NCI-H1105 treated with DMSO at 0.1 percent for 48 hours (cell line): ENCODE measurements at regions not wholly inside any gene's neighbourhood (a gene's known extent, or its start where the extent isn't known, plus 50 kb on each side); places are given as distances from the start of the nearest gene placed in this dataset.
A peak's percentile ranks its signal among the peaks of the same experiment; 100 is the strongest.

ENCODE experiments used
- DNase-seq: peaks from one replicate; lab custom pipeline; 2025; lab: John Stamatoyannopoulos, UW

DNA sequence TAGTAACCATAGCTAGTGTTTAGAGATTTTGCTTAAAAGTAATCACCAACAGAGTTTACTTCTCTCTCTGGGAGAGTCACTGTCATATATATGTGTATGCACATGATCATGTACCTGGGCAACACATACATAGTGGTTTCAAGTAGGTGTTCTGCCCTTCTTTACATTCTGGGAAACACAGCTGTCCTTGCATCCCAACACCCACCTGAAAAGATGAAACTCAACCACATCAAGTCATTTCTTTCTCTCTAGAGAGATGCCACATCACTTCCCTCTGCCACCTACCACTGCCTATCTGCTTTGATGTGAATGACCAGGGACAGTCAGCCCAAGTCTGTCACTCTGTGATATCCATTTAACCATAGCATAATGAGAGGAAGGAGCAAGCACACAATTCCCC lies 155.8 kb upstream of the GADL1 start:
- no peak for DNase-seq

GRCh38 chr3:31051226-31051625 lies 156.8 kb upstream of the GADL1 start:
- no peak for DNase-seq

DNA sequence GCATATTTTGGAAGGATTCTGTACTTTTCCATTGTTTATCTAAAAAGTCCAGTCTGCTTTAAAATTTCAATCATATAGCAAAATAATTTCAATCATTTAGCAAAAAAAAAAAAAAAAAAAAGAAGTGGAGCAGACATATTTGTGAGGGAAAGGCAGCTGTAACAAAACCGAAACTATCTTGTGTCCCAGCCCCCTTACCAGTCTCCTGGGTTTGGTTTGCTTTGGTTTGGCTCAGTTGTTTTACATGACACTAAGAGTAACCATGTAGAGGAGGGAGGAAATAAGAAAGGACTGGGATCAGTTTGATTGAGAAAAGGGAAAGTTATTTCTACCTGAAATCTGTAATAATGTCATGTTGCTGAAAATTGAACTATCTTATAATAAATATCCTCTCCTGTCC lies 158.8 kb upstream of the GADL1 start:
- DNase-seq: no peak

DNA sequence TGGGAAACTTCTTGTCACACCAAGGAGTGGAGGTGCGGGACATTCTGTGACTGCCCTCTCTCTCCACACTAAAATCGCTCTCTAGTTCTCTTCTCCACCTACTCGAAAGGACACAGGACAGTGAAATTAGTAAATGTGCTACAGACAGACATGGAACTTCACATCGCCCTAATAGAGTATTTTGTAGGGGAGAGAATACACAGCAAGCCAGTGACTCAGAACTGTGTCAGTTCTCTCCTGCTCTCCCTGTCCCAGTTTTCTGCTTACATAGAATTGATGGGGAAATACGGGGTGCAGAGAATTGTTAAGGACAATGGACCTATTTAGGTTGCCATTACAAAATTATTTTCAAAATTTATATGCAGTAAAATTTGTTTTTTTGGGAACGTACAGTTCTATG lies 159.6 kb upstream of the GADL1 start:
- DNase-seq: no peak

DNA sequence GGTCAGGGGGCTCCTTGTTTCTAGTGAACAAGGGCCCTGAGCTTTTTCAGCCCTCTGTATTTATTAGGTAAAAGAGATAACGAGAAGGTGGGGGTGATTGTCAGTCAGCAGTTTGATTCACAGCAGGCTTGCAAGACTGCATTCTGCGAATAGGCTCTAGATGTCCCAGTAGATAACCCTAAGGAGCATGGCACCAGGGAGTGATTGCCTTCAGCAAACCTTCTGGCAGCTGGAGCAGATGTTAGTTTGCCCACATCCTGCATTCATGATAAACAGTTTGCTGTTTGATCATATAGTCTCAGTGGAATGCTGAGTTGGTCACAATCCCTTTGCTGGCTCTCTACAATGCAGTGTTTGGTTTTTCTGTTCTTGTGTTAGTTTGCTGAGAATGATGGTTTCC lies 161.3 kb upstream of the GADL1 start:
- DNase-seq: no peak

DNA sequence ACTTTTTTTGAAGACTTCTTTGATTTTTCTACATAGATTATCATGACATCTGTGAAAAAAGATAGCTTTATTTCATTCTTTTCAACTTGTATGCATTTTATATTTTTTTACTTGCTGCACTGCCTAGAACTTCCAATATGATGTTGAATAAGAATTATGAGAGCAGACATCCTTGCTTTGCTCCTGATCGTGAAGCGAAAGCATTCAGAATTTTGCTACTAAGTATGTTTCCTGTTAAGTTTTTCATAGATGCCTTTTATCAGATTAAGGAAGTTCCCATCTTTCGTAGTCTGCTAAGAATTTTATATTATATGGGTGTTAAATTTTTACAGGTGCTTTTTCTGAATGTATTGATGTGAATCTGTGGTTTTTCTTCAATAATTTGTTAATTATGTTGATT lies 163.4 kb upstream of the GADL1 start:
- no peak for DNase-seq

GRCh38 chr3:31064021-31064420 lies 169.6 kb upstream of the GADL1 start:
- no peak for DNase-seq

- DNase-seq: no peak
Measured at GRCh38 chr3:31065765-31066164, 171.3 kb upstream of the GADL1 start.

- DNase-seq: no peak
Measured at GRCh38 chr3:31067004-31067403, 172.5 kb upstream of the GADL1 start.

- no peak for DNase-seq
Measured at GRCh38 chr3:31075471-31075870, 181.0 kb upstream of the GADL1 start.

DNA sequence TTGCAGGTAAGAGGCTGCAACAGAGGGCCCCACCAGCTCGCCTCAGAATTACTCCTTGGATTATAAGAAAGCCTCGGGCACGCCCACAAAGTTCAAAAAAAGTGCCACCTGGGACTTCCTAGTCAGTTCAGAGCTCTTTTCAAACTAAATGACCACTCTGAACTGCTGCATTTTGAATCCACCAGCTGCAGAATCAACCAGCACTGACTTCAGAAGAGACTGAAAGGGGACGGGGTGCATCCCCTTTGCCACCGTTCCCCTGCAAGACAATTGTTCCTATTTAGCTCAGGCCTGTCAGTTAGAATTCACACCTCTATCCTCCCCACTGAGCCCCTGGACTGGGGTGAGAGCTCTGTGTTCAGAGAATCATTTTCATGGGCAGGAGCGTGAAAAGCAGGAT lies 181.4 kb upstream of the GADL1 start:
- DNase-seq: no peak

GRCh38 chr3:31077021-31077601 lies 182.7 kb upstream of the GADL1 start:
- DNase-seq: no peak

GRCh38 chr3:31077826-31078225 lies 183.4 kb upstream of the GADL1 start:
- no peak for DNase-seq

DNA sequence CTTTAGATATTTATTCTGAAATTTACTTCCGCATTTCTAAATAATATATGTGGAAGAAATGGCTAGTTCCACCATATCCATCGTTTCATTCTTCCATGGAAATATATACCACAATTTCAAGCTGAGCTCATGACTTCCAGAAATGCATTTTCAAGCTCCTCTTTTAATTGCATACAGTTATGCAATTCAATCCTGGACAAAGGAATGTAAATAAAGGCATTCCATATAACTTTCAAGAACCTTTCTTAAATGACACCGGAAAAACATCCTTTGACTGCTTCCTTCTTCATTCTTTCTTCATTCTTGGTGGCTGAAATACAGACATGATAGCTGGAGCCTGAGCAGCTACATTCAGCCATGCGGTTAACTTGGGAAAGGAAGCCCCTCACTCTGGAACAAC lies 185.2 kb upstream of the GADL1 start:
- DNase-seq: no peak

DNA sequence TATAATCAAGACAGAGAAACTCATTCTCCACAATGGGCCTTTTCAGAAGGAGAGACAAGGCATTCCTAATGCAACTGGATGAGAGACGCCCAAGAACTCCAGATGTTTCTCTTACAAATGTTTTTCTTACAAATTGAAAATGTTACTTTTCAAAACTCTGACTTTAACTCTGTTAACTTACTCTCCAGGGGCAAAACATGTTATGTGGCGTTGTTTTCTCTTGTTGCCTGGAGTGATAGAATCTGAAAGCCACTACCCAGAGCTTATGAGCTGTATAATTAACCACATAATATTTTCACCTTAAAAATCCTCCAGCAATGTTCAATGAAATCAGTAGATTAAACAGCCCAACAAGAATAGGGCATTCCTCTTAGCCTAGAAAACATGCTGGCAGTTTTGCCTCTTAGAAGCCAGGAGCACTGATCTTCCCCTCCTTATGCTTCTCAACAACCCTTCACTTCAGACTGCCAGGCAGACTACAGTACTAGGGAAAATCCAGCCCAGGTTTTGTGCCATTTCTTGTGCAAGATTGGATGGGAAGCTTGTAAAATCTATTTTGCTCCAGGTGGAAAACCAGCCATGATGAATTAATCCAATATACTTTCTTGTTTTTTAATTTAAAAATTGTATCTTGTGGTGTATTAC lies 186.7 kb upstream of the GADL1 start:
- no peak for DNase-seq

DNA sequence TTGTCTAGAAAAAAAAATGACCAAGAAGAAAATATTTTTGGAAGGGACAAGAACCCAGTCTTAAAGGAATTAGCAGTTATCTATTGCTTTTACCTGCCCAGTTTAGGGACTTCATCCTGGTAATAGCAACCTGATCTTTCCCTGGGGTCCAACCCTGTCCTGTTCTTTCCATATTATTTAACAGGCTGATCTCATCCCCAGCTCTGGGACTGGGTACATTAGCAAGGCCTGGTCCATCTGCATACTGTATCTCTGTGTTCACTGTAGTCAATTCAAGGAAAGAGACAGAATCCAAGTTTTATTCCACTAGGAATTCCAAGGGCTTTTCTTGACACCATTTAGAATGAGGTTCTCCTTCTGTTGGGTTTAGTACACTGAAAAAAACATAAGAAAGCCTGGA lies 191.7 kb upstream of the GADL1 start:
- no peak for DNase-seq

- DNase-seq: peak; percentile 1
Measured at GRCh38 chr3:31086698-31087097, 192.2 kb upstream of the GADL1 start.

DNA sequence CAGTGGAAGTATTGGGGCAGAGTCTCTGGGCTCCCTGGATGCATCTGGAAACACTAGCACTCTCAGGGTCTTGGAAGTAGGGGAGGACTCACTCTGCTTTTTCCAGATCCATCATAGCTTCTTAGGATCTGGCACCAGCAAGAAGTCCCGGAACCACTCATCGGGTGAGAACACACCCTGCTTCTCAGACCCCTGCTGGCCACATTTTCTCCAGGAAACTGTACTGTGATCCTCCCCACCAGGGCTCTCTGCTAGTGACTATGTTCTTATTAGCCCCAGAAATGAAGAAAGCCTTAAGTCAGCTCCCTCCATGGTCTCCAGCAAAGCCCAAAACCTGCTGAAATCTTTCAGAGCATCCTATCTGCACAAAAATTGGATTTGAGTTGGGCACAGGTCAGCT lies 197.3 kb upstream of the GADL1 start:
- DNase-seq: no peak

- no peak for DNase-seq
Measured at GRCh38 chr3:31092748-31093589, 198.5 kb upstream of the GADL1 start.

GRCh38 chr3:31093606-31094005 lies 199.1 kb upstream of the GADL1 start:
- DNase-seq: no peak

DNA sequence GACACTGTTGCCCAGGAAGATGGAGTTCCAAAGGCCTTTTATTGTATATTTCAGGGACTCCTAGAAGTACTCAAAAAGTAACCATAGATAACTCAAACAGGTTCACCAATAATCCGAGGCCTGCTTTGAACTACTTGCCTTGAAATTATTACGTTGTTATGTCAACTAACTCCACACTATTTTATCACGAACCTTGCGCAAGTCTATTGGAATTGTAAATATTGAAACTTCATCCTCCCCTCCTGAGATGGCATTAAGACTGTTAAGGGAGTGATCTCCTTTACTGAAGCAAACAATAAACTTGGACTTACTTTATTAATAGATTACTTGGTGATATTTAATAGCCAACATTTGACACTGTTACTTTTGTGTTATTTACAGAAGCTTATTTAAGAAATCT lies 199.6 kb upstream of the GADL1 start:
- no peak for DNase-seq

- no peak for DNase-seq
Measured at GRCh38 chr3:31095255-31095654, 200.8 kb upstream of the GADL1 start.

GRCh38 chr3:31096661-31097395 lies 202.4 kb upstream of the GADL1 start:
- no peak for DNase-seq
